NOMO-1 treated with DMSO at 0.1 percent for 48 hours (cell line): ENCODE measurements at regions not wholly inside any gene's neighbourhood (a gene's known extent, or its start where the extent isn't known, plus 50 kb on each side); places are given as distances from the start of the nearest gene placed in this dataset.

Source experiments
- DNase-seq: peaks from one replicate; lab custom pipeline; 2025; ENCODE audit not compliant: unreplicated experiment; lab: John Stamatoyannopoulos, UW

DNA sequence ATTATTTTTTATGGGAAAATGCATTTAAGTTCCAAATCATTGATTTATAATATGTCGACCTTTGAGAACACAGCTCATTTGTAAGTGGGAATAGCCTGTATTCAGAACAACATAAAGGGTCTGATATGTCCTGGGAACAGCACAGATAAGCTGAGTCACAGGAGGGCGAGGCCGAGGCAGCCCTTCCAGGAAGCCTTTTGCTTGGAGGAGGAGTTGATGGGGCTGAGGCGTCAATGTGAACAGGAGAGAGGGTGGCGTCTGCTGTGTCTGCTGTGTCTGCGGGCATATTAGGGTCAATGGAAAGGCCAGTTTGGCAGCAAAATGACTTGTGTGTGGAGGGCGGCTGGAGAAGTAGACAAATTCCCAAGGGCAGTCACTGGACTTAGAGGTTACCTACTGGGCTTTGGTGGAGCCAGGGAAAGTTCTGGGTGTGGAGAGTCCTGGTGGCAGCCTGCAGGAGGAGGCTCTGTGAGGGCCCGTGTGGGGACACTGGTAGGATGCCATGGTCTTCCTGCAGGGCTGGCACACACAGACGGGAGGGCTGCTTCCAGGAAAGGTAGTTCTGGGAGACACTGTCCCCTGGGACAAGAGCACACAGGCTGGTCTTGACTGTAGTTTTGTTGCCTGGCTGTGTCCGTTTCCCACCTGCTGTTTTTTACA lies 128.1 kb downstream of the GLI2 start:
- no peak for DNase-seq

DNA sequence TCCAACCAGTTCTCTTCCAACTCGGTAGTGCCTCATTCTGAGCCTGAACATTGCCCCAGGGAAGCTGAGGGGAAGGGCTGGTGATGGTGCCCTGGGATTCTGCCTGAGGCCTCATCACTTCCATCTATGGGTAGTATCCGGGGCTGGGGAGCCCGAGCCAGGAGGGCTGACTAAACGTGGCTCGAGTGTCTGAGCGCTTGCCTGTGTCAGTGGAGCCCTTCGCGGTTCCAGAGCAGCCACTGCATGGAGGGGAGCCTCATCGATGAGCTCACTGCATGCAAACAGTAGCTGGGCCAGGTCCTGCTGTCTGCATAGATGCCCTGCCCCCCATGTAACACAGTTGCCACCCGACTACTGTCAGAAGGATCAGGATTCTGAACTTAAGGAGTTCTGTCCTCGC lies 129.3 kb downstream of the GLI2 start:
- DNase-seq = no peak

DNA sequence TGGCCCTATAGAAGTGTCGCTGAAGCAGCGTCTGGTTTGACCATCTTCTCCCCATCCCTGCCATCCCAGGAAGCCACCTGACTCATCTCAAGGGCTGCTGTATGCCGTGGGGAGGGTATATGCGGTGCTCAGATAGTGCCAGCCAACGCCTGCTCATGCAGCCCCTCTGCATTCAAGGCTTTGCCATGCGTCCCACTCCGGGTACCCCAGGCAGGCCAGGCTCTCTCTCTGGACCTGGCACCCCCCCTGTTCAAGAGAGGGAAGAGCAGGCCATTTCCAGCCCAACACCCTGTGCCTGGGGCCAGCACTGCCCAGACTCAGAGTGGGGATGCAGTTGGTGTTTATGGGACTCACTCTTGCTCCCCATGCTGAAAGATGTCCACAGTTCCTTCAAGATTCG lies 130.0 kb downstream of the GLI2 start:
- DNase-seq = no peak

DNA sequence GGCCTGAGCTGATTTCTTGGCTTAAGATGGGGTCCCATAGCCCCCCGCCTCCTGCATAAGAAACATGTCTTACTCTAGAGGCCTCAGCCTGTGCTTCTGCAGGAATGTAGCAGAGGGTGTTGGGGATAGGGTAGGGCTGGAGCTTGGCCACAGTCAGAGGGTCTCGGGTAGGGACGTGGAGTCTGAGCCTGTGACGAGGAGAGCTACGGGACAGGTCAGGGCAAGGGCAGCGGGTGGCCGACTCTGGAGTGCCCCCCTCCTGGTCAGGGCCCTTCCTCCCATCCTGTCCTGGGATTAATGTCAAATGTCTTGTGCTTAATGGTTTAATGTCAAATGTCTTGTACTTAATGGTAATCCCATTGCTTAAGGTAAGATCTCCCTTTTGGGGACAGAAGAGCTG lies 130.4 kb downstream of the GLI2 start:
- DNase-seq = no peak

DNA sequence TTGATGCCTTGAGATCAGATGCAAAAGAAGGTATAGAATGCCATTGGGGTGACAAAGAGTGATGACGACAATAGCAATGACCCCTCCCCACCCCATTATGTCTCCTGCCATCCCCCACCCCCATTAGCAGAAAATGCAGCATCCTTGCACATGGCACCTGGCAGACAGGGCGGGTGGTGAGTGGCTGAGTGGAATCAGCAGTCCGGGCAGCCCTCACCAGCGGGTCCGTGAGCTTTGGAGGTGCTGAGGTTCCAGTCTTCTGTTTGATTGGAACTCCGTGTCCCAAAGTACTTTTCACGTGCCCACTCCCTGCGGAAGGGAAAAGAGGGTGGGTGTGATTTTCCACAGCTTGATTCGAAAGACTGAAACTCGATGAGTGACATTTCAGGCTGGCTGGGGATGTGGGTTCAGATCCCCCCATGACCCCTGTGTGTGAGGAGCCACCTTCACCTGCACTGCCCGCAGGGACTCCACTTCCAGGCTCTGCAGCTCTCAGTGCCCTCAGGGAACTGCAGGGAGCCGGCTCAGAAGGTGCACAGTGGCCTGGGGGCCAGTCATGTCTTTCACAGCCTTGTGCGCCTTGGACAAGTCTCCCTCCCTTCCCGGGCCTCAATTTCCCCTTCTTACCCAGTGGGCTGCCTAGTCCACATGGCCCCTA lies 130.9 kb downstream of the GLI2 start:
- no peak for DNase-seq

DNA sequence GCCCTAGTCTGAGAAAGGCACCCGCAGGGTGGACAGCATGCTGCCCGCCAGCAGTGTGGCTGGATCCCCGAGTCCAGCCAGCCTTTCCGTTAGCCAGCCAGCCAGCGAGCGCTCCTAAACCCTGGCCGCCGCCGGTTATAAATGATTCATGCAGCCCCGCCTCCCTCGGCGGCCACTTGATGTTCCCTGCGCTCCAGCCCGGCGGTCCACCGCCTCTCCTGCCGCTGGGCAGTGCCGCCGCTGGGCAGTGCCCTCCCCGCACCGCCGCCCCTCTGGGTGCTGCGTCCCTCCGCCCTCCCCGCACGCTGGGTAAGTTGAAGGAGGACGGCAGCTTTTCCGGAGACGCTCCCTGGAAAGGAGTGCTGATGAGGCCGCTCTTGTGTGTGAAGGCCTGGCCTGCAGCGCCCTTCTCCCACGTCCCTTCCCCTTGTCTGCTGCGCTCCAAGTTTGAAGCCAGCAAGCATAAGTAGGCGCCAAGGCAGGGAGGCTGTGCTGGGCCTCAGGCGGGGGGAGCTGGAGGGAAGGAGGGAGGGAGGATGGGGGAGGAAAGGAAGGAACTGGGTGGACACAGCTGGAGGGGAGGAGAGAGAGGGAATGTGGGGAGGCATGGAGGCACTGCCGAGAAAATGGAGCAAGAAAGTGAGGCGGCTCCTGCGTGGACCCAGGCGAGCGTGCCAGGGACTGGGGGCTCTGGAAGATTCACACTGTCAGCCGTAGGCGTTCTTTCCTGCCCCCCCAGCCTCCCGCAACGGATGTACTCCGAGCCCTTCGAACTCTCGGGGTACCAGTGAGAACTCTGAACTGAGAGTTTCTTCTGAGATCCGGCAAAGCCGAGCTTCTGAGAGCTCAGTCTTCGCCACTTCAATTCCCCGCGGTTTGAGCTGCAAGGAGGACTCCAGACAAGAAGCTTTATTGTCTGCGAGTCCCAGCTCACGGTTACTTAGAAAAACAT lies 131.9 kb downstream of the GLI2 start:
- DNase-seq = no peak

DNA sequence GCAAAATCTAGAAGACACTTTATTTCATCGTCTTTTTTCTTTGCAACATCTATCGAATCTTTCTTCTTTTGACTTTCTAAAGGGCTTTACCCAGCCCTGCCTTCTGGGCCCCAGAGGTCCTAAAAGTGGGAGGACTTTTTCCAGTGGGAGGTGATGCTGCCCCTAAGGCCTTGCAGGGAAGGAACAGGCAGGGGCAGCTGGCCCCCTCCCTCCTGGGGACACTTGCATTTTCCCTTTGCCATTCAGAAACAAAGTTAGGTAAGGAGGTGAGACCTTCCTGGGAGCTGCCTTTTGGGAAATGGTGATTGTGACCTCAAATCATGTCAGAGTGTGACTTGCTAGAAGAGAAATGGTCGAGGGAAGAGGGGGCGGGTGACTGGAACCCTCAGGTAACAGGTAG lies 132.7 kb downstream of the GLI2 start:
- DNase-seq = no peak

DNA sequence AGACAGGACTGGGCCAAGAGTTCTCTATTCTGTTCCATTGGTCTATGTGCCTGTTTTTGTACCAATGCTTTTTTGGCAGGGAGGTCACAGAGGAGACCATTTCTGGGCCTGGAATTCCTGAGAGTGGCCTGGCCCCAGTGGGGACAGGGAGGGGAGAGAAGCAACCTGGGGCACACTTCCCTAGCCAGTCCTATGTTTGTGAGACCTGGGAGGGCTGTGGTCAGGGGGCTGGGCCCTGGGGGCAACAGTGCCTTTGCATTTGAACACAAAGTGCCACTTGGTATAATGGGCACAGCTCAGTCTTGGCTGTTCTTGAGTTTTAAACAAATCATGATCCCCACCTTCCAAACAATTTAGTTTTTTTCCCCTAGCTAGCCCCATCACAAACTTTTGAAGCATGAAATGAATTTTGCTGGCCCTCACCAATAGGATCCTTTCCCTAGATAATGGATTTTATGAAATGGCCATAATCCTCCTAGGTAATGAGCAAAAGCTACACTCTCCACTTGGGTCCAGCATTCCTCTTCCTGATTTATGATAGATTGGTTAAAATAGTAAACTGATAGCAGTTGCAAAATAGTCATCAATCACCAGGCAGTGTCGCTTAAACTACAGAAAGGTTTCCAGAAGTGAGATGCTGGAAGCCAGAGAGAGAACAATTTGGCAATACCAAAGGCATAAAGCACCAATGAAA lies 133.5 kb downstream of the GLI2 start:
- DNase-seq = peak; percentile 19

DNA sequence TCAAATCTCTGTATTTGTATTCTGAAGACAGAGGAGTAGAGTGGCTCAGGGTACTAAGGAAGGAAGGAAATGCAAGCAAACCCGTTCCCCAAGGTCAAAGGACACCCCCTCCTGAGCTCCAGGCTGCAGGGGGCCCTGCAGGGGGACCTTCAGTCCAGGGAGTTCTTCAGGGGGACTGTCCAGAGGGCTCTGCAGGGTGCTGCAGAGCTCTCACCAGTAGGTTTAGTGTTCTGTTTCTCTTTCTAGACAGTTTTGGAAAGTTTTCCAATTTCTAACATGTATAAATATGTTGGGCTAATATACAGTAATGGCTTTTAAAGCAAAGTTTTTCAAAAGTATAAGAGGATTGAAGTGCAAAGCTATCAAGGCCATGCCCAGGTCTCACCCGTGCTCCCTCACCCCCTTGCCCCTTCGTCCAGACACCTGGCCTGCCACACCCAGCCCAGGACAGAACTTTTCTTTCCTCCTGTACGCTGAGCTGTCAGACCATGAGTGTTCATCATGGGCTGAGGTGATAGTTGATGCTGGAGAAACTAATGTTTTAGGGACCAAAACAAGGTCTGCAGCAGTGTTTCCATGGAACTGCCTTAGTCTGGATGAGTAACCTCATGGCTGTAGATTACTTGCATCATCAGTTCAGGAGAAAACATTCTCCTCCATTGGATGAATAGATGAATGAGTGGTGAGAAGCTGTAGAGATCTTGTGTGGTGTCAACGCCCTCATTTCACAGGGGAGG lies 134.2 kb downstream of the GLI2 start:
- DNase-seq = no peak

DNA sequence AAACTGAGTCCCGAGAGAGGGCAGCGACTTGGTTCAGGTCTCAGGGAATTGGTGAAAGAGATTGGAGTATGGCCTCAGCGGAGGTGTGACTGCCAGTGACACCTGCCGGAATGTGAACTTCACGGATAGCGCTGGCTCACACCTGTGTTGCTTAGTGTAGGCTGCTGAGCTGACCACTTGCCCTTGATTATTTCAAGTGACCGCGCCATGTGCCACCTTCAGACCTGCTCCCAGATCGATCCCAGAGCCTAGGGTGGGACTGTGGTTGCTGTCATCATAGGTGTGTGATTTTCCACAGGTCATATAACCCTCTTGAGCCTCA lies 134.8 kb downstream of the GLI2 start:
- DNase-seq = no peak

DNA sequence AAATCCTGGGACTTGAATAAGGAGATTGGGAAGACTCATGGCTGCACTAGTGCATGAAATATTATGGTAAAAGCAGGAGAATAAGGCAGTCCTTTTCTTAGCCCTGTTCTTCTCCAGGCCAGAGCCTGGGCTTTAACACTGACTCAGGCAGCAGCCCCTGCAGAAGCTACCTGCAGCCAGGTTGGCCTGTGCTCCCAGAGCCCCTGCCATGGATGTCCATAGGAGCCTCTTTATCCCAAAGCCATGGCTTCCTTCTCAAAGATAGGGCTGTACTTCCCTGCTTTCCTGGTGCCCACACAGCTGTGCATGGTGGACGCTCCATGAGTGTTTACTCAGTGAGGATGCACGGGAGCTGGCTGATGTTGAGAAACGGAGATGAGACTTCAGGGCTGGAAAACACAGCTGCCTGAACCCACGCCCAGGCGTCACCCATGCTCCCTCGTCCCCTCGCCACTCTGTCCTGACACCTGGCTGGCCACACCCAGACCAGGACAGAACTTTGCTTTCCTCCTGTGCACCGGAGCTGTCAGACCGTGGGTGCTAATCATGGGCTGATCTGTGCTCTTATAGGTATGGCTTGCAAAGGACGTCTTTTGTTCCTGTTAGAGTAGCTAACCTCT lies 135.5 kb downstream of the GLI2 start:
- no peak for DNase-seq

DNA sequence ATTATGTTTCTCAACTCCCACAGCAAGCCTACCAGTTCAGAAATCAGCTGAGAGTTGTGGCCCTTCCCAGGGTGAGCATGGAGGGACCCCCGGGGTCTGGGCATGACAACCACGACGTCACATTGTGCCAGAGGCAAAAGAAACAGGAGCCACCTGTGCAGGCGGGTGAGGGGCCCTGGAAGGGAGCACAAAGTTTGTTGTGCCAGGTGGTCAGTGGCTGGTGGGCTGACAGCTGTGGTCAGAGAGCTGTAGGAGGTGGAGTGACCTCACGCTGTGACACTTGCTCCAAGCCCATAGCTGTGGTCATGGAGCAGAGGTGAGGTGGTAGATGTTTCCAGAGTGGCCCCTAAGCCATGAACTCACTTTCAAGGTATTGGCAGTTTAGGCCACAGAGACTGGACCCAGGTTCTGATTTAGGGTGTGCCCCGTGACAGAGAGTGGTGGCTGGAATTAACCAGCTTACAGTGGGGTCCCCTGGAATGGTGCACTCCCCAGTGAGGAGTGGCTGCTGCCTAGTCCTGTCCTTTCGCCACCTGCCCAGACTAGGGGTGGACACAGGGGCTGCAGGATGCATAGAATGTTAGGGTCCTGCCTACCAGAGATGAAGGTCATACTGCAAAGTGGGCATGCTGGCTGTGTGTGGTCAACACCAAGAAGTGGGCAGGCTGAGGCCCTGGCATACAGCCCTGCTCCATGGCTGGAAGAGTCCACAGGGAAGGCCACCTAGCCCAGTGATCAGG lies 136.4 kb downstream of the GLI2 start:
- no peak for DNase-seq

DNA sequence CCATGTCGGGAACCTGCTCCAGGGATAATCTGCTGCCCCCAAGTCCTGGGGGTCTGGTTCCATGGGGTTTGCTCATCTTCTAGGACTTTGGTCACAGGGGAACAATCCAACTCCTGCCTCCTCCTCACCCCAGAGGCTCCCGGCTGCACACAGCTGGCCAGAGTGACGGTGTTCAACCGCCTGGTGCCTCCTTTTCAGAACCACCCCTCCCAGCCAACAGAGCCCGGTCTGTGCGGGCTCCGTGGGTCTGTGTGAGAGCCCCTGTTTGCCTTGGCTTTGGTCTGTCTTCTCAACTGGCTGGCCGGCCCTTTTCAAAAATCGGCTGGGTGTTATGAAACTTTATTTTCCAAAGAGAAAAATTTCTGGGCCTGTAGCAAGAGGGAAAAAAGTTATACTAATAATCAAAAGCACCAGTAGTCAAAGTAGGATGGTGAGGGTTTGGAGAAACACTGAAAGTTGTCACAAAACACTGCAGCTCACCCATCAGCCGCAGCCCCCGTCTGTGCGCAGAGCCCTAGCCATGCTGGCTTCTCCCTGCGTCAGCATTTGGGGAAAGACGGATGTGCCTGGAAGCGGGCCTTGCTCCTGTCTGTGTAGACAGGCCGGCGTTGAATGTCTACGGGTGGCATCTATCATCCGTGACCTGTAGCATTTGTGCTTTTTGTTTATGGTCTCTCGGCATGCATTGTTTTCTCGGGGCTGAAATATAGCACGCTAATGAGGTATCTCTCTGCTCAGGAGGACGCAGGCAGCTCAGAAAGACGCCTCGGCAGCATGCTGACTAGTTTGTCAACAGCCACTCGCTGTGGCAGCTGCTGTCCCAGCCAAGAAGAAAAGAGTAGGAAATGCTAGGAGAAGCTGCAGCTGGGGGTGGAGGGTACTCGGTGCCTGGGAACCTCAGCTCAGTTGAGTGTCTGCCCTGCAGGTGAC lies 138.6 kb downstream of the GLI2 start:
- no peak for DNase-seq

DNA sequence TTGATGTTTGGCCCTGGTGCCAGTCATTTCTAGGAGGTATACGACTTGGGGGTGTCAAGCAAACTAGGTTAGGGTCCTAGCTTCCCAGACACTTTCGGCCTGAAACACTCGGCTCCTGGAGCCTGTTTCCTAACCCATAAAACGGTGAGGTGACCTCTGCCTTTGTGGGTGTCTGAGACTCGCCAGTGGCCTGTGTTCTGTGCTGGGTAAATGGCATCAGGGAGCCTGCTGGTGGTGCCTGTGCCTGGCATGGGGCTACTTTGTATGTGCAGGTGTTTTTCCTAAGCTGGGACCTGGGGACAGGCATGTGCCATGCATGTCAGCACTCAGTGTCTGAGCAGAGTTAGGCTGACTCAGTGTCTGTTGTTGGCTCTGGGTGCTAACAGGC lies 139.2 kb downstream of the GLI2 start:
- no peak for DNase-seq

DNA sequence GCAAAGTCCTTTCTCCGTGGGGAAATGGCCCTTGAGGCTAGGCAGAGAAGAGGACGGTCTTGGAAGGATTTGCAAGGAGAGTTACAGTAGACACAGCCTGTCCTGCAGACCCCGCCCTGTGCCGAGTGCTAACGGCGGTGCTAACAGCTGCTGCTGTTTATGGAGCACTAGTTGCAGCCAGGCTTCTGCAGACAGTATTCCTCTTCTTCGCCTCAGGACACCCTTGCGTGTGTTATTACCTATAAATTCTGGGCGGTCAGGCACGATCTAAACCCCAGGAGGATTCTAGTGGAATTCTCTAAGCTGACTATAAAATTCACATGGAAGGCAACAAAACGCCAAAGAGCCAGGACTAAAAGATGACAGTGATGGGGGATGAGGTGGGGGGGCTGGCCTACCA lies 139.8 kb downstream of the GLI2 start:
- DNase-seq = no peak

DNA sequence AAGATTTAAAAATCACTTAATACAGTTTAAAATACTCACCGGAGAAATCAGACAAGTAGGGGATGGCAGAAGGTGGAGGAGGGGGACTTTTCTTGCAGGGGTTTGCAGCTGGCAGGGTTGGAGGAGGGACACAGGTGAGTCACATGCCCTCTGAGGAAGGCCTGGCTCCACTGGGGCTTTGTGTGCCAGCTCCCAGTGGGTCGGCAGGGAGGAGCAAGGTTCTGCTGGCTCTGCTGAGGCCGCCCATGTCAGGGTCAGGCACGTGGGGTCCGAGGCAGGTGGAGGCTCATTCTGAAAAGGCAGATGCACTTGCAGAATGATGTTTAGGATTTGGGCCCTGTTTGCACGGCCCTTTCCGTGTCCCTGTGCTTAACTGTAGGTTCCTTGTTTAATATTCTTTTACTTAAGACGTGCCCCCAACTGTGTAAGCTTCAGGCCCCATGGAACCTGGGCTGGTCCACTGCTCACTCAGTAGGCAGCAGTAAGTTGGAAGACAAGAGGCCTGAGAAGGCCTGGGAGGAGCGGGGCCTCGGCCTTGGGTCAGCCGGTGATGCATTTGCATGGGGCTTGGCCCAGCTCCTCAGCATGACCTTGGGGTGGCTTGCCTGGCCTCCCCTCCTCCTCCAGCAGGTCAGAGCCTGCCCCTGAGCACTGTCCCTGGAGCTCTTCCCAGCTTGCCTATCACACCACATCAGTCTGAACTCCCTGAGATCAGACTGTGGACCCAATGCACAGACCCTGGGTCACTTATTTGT lies 141.0 kb downstream of the GLI2 start:
- DNase-seq = no peak

DNA sequence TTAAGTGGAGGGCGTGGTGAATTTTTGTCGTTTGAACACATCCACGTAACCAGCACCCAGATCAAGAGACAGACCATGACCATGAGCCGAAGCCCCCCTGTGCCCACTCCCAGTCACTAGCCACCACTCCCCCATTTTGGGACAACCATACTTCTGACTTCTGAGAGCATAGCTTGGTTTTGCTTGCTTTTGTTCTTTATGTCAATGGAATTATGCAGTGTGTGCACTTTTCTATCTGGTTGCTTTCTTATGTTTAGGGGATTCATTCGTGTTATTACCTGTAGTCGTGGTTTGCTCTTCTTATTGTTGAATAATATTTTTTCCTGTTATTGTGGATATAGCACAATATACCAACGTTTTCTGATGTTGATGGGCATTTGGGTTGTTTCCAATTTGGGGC lies 141.7 kb downstream of the GLI2 start:
- no peak for DNase-seq

DNA sequence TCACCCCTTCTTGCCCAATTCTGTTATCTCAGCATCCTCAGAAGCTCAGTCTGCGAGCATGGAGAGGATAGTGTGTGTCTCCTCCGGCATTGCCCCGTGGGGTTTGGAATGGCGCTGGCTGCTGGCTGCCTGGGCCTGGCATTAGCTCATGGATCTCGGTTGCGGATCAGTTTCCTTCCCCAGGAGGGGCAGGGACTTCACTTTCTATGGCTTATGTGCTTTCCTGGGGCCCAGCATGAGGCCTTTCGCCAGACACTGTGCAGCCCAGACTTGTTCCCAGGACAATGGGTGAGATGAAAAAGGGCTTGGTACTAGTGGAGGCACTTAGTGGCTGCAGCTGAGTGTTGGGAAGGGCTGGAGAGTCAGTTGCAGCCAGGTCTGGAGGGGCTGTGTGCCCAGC lies 143.3 kb downstream of the GLI2 start:
- DNase-seq = no peak
